ENCODE measurements at regions not wholly inside any gene's neighbourhood (a gene's known extent, or its start where the extent isn't known, plus 50 kb on each side); places are given as distances from the start of the nearest gene placed in this dataset.

DNA sequence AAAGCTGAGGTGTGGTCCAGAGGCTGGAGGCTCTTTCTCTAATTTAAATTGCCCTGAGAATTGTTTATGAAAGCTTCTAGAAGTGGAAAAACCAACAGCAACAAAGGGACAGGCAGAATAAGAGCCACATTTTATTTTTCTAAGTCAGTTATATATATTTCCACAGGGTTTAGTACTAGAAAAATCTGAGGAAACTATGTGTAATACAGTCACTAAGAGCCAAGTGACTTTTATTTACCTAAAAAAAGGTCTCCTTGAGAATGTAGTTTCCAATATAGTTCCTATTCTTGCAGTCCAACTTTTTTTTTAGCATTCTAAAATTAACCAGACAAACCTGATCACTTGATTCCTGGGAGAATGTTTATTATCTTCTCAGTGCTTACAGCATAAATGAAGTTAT is 296.6 kb upstream of the MYOCD start:
- no peak for DNase-seq

DNA sequence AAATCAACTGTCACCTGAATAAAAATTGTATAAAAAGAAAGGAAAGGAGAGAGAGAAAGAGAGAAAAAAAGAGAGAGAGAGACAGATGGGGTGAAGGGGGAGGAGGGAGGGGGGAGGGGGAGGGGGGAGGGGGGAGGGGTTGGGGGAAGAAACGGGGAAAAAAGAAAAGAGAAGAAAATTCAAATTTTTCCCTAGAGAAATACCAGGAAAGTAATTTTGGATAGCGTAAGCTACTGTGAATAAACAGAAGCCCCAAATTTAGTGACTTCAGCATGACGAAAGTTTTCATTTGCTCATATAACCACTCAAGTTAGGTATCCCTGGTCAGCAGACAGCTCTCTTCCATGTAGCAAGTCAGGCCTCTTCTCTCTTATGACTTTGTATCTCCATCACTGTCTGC is 289.4 kb upstream of the MYOCD start:
- no peak for DNase-seq

DNA sequence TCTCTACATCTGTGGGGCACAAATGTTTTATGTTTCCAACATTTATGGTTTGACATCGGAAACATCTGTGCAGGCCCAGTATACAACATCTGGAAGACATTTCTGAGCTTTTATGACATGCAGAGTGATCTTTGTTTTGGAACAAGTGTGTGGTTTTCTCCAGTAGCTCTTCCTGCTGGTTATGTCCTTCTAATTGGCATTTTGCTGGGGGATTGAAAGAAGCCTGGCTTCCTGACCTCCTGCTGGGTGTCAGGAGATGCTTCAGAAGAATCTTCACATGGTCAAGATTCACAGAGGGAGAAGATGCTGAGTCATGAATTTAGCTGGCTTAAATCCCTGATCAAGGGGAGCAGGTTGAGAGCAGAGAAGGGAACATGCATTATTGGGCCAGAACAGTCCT is 279.5 kb upstream of the MYOCD start:
- no peak for DNase-seq

DNA sequence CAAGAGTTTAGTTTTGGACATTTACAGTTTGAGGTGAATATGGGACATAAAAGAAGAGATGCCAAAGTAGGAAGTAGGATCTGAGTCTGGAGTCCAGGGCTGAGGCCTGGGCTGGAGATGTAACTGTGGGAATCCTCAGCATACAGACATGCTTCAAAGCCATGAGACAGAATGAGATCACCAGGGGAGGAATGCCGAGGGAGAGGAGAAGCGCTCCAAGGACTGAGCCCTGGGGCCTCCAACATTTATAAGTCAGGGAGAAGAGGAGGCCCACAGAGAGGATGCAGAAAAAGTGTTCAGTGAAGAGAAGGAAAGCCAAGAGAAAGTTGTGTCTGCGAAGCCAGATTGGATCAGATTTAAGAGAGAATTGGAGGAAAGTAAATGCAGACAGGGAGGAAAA is 277.5 kb upstream of the MYOCD start:
- DNase-seq = no peak

DNA sequence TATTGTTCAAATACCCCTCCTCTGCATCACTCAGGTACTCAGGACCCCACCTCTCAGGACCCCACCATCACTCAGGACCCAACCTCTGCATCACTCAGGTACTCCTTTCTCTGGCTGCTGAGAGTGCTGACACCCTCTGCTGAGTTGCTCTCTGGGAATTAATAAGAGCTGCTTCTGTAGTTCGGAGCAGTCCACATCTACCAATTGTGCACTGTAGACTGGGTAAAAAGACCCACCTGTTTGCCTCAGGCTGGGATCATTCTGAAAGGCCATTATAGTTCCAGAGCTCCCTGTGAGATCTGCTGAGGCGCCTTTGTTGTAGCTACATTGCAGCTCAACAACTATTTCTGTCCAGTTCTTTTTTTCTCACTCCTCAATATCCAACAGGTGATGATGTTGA is 276.3 kb upstream of the MYOCD start:
- DNase-seq = no peak

DNA sequence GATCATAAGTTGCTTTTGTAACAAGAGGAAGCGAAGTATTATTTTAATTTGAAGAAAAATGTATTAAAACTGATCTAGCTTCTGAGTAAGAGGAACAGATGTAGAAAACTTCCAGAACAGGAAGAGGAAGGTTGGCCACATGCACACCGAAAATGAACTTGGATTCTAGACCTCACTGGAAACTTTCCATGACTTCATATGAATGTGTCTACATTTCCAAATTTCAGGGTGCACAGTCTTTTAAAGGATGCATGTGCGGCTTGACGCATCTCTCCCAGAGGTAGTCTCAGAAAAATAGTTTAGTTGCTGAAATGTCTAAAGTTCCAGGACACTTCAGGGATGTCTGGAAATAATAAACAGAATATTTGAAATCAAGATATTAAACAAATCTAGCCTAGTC is 275.1 kb upstream of the MYOCD start:
- no peak for DNase-seq

DNA sequence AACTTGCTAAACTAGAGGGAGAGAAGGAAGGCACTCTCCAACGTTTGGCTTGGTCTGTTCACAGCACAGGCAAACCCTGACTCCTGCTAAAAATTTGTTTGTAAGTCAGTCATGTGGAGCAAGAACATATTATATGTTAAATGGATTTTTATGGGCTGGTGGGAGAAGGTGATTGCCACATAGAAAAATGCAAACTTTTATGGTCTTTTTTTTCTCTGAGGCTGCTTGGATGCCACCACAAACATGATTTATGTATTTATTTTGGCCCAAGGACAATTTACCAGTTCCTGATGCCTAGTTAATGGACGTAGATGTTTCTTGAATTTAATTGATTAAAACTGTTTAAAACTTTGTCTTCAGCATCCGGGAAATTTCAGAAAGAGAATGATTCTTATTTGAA is 274.2 kb upstream of the MYOCD start:
- DNase-seq = no peak

DNA sequence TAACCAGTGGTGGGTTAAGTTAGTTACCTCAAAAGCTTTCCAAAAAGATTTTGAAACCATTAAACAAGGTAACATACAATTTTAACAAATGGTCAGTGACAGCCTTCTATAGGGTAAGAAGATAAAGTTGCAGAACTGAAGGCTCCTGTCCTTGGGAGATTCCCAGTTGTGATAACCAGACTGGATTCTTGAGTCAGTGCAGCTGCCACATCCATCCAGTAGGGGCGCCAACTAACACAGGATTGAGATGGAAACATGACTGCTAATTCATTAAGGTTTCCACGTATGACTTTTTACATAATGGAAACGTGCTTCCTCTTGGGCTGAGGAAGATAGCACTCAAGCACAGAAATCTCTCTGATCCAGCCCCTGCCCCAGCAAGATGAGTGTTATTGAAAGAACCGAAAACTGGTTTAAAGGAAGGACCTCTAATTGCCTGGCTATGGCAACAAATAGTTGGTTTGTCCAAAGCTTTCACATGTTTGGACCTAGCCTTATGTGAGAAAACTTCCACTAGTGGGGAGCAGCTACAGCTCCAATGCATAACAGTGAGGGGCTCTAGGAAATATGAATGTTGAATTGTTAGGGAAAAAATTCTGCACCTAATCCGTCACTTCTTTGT is 269.8 kb upstream of the MYOCD start:
- DNase-seq = no peak

DNA sequence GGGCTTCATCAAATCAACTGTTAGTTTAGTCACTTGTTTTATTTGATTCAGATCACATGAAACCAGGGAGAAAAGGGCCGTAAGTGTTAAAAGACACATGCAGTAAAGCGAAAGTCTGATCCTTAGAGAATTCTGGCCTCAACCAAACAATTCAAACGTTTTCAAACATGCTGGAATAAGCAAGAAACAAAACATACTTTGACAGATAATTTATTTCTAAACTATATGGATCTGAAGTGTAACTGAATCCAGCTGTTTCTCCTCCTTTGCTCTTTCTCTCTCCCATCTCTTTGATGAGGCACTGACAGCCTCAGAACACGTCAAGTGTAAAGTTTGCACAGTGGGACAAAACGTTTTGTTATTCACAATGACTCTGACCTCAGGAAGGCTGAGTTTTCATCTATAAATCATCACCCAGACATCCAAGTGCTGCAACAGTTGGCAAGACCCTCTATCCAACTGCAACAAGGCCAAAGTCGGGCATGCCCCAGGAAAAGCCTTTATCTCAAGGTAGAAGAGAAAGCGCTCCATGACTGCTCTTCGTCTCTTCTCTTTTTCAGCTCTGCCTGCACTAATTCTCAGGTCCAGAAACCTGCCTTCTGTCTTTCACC is 267.1 kb upstream of the MYOCD start:
- DNase-seq = no peak

DNA sequence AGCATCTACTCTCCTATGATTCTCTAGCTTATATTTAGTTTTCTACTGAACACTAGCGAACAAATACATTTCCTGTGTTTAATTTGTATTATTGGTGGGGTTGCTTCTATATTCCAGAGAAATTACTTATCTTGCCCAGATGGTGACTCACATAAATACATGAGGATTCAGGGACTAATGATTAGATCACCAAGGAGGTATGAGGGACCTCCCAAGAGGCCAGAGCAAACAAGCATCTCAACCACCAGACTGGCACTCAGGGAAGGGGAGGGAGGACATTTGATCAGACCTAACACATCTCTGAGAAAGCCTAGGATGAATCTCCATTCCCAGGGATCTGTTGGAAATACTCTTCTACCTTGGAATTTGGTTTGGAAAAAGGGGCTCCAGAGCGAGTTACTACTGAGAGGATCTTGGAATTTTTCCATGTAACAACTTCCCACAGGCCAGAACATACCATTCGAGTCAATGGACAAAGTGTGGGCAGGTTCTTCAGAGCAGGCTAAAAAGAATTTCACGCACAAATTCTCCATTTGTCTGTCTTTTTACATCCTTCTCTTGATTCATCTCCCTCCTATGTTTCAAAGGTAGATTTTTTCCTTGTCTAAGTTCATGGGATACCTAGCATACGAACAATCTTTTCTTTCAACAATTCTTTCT is 262.6 kb upstream of the MYOCD start:
- no peak for DNase-seq

DNA sequence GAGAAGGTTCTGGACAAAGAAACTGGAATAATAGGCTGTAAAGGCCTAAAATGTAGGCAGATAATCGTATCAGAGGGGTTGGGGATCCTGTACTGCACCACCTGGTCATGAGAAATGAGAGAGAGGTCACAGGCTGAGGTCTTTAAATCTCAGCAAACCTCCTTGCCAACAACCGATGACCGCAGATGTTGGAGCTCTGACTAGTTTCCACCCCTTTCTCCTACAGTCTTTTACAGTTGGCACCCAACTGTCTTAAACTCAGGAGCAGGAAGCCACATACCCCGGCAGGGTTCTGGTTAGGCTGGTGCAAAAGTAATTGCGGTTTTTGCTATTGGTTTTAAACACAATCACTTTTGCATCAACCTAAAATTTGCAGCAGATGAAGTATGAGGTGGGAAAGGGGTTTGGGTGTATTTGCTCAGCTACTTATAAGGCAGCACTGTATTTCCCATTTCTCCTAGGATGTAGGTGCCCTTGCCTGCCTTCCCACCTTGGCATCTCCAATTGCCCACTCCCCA is 261.8 kb upstream of the MYOCD start:
- DNase-seq = no peak

DNA sequence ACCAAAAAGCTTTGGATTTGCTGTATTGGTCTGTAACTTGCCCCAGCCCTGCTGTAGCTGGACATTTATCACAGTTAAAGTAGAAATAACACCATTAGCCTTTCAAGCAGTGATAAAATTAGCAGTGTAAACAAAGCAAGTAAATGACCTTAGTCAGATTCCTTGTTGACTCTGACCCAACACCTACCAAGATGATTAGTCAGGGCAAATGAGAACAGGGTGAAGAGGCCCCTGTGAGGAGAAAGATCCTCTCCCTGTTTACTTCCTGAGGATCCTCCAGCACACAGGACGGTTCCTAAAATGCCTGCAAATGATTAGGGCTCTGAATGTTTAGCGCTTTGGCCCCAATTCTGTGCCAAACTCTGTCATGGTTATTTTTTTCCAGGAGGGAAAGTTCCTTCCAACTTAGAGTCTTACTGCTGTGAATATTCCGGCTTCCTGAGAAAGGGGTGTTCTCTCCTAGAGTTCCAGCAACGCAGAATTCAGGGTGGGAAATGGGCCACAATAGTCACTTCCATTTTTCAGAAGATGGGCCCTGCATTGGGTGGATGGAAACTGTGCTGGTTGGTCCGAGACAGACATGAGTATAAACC is 259.0 kb upstream of the MYOCD start:
- DNase-seq = no peak

DNA sequence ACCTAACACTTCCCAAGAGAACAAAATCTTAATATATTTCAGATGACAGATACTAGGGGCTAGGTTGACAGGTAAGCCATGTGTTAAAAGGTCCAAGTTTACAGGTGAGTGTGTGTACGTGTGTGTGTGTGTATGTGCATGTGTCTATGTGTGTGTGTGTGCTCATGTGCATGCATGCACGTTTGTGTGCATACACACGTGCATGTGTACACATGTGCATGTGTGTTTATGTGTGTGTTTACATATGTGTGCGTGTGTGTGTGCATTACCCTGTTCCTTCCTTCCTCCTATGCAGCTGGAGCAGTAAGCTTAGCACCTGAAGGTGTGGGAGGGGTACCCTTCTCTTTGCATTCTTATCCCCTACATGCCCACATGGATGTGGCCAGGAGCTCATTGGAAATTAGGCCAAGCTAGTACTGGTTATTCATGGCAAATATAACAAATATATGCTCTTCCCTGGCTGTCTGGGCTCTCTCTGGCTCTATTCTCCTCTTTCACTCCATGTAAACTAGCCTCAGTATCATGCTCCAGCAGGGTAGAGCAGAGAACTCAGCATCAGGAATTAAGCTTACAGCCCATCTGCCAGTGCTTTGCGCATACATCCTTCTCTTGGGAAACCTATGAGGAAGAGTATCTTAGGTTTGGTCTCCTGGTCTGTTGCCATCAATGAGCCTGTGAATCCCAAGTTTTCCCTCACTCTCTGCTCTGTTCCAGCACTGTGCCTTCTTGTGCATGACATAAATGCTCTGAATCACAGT is 258.0 kb upstream of the MYOCD start:
- no peak for DNase-seq

DNA sequence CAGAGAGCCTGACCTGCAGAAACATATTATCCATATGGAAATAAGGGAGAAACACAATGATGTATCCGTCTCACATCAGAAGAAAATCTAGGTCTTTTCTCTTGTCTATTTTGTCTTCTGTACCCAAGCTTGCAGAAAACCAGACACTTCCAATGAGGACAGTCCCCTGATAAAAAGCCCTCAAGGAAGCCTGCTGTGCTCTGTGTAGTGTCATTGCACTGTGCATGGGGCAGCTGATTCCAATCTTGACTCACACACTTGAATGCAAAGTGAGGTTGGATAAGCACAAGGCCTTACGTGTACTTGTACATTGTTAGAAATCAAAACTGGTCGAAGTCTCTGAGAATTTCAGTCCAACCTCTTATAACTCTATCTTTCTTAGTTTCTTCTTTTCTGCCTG is 256.6 kb upstream of the MYOCD start:
- DNase-seq = no peak

DNA sequence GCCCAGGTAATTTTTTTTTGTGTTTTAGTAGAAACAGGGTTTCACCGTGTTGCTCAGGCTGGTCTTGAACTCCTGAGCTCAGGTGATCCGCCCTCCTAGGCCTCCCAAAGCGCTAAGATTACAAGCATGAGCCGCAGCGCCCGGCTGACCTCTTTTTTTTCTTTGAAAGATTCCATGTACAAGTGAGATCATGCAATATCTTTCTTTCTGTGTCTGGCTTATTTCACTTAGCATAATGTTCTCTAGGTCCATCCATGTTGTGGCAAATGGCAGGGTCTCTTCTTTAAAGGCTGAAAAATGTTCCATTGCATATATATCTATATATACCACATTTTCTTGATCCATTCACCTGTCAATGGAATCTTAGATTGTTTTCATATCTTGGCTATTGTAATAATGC is 255.0 kb upstream of the MYOCD start:
- DNase-seq = no peak

DNA sequence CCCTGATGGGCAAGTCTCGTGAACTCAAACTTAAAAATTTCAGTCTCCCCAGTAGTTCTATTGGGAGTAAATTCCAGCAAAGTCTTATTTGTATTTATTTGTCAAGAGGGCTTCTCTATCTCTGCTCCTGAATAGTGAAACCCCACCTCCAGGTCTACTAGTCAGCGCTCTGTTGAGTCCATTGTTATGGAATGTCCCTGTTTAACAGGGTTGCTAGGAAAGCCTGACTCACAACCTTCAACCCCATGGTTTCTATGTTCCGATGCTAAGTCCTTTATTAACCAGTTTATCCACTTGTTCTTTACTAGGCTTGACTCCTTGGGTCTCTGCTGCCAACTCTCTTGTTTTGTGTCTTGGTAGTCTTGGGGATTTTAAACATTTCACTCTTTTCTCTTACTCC is 250.7 kb upstream of the MYOCD start:
- no peak for DNase-seq

DNA sequence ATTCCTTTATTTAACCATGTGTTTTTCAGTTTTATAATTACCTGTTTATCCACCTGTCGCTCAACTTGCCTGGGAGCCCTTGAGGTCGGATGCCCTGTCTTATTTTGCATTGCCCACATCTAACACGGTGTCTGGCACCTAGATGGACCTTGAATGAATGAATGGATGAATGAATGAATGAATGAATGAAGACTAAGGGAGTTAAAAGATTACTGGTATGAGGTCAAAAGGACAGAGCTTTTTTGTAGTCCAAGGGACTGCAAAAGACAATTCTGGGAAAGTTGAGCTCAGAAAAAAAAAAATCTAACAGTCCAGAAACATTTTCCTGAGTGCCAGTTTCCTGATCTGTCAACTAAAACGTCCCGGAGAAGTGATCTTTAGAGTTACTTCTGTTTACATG is 244.6 kb upstream of the MYOCD start:
- DNase-seq = no peak

DNA sequence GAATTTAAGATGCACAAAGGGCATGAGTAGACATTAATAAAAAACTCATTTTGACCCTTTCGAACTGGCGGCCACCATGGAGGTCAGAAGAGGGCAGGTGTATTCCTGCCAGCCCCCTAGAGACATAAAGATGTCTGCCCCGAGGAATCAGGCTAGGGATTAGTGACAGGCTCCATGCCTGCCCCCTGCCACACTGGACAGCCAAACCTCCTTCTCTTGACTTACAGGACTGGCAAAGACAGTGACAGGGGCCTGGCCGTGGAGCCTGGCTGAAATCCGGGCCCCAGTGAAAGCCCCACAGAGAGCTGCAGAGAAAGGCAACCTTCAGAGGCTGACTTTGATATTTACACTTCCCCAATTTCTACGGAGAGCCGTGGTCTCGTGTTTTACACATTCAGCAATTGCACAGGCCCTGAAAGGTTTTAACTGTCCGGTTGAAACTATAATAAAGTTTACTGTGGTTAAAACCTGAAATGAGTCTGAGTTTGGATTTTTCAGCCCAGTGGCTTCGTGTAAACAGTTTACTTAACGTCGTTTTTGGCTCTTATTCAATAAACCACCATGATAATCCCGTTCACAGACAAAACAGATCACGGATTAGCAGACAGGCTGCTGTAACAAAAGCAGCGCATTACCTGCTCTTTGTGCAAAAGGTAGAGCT is 243.9 kb upstream of the MYOCD start:
- DNase-seq = no peak

DNA sequence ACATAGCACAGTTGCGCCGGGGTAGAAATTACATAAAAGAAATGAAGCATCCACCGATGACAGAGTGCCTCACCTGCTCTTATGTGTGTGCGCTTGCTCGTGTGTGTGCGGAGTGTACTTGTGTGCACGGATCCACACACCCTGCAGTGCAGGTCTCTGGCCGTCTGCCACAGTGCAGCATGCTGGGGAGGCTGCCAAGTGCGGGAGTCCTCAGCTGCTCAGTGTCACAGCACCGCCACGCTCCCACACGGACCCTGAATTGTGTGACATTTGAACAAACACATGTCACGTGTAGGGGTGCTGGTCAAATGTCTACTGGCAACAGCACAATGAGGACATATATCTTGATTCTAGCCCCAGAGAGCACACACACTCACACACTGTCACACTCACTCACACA is 243.0 kb upstream of the MYOCD start:
- DNase-seq = peak in 13 of 58 donors; percentile 0 to 26 (median 2)

DNA sequence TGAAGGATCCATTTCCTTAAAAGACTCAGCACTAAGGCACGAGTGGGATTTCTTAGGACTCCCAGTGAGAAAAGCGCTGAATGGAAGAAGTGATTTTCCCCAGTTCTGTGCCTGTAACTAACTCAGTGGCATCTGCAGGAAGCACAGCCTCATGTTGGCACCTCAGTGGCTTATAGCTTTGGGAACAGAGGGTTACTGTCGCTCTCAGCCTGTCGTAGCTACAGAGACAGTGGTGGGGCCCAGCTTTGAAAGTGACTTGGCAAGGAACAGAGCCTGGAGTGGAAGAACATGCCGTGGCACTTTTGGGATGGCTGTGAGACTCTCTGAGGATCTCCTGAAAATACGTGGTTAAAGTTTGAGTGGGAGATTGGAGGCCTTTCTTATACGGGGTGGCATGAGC is 242.4 kb upstream of the MYOCD start:
- no peak for DNase-seq

DNA sequence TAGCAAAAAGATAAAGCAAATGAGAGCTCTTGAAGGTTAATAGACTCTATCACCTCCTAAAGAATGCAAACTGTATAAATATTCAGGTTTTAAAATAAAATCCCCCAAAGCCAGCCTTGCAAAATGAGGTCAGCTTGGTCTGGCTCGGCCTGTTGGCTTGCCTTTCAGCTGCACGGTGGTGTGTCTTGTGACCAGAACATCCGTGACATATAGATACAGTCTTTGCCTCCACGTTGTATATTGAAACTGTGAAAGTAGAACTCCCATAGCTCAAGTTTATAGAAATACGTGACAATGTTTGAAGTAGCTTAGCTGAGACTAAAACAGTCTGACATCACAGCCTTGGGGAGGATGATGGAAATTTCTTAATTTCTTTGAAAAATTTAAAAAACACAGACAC is 236.6 kb upstream of the MYOCD start:
- DNase-seq = no peak
